GM12878 (cell line): ENCODE measurements at regions not wholly inside any gene's neighbourhood (a gene's known extent, or its start where the extent isn't known, plus 50 kb on each side); places are given as distances from the start of the nearest gene placed in this dataset.

Experiments
- ATAC-seq: fragments of 200-7000 bp; cut with Tn5 transposase; 3 replicates; pipeline ENCODE4 v1.9.1; 2020; ENCODE audit warnings: mild to moderate bottlenecking, moderate library complexity
- BruUV-seq: library from RNA; stranded (reverse); fragments of 400-500 nt; replicated peaks from 2 replicates; lab custom pipeline; 2021; lab: Mats Ljungman, UMichigan
- CTCF ChIA-PET: fragments of 300-600 bp; sonication (Branson Sonifier 250); formaldehyde crosslinking; extraction: SDS; loops from one replicate; lab custom pipeline; 2021; ENCODE audit warnings: inconsistent platforms; lab: Yijun Ruan, JAX
- POLR2A ChIA-PET: fragments of 350-600 bp; formaldehyde crosslinking; extraction: SDS; loops from one replicate; lab custom pipeline; 2021; ENCODE audit warnings: inconsistent platforms; lab: Charles Lee
- RAD21 ChIA-PET: fragments of 300-600 bp; sonication (Branson Sonifier 250); formaldehyde crosslinking; loops from one replicate; lab custom pipeline; 2023; ENCODE audit warnings: antibody characterized with exemption; ENCODE audit not compliant: unreplicated experiment; lab: Charles Lee
- SMC1A ChIA-PET: fragments of 300-600 bp; sonication (Branson Sonifier 250); formaldehyde crosslinking; loops from one replicate; lab custom pipeline; 2023; ENCODE audit not compliant: unreplicated experiment, uncharacterized antibody; lab: Charles Lee
- DNase-seq: peaks from one replicate; pipeline ENCODE4 v3.0.0-alpha.2; 2011; ENCODE audit warnings: low read depth, low spot score
- FAIRE-seq: peaks from 3 replicates; lab custom pipeline; 2011; peaks lifted over from hg19 to GRCh38; lab: Jason Lieb, UNC
- H2AFZ ChIP-seq: 2 replicates; pipeline ENCODE4 v1.6.0; 2011; ENCODE audit warnings: low read depth, low read length, control low read depth; ENCODE audit not compliant: control insufficient read depth
- H3K27ac ChIP-seq: 2 replicates; pipeline ENCODE4 v1.5.1; 2011; ENCODE audit warnings: control low read depth; ENCODE audit not compliant: control insufficient read depth, insufficient read depth
- H3K27me3 ChIP-seq, 2 experiments: replicated peaks in 1 of 2; 2 replicates each; pipeline versions ENCODE4 v1.6.0 to v1.6.1; 2011; ENCODE audit warnings: low read length in 1 of 2; ENCODE audit not compliant: control insufficient read depth in 2 of 2, insufficient read depth in 2 of 2
- H3K36me3 ChIP-seq, 2 experiments: 2 replicates each; pipeline ENCODE4 v1.5.1; 2011; ENCODE audit warnings: low read length in 1 of 2; ENCODE audit not compliant: control insufficient read depth in 2 of 2, insufficient read depth in 2 of 2
- H3K4me1 ChIP-seq: 2 replicates; pipeline ENCODE4 v1.6.1; 2011; ENCODE audit warnings: mild to moderate bottlenecking, low read length, moderate library complexity, mixed read lengths; ENCODE audit not compliant: control insufficient read depth, insufficient read depth
- H3K4me2 ChIP-seq: 2 replicates; pipeline ENCODE4 v1.6.0; 2011; ENCODE audit warnings: control low read depth; ENCODE audit not compliant: control insufficient read depth, insufficient read depth
- H3K4me3 ChIP-seq: fragments of 200-600 bp; sonication (generic); 2 replicates; pipeline ENCODE4 v1.5.1; 2016
- H3K79me2 ChIP-seq: 2 replicates; pipeline ENCODE4 v1.6.0; 2011; ENCODE audit warnings: low read length; ENCODE audit not compliant: control insufficient read depth, insufficient read depth
- H3K9ac ChIP-seq: 2 replicates; pipeline ENCODE4 v1.8.0; 2011; ENCODE audit warnings: low read length, control low read depth, mixed read lengths; ENCODE audit not compliant: control insufficient read depth, insufficient read depth
- H3K9me3 ChIP-seq: replicated peaks from 3 replicates; pipeline ENCODE4 v1.5.1; 2011; ENCODE audit warnings: mild to moderate bottlenecking, low read length; ENCODE audit not compliant: control insufficient read depth, insufficient read depth
- H4K20me1 ChIP-seq: 2 replicates; pipeline ENCODE4 v1.6.0; 2011; ENCODE audit not compliant: control insufficient read depth, insufficient read depth
- CREB1 ChIP-seq: IDR thresholded peaks from 2 replicates; pipeline ENCODE4 v1.6.1; 2012; ENCODE audit warnings: low read depth, mild to moderate bottlenecking, inconsistent platforms
- KDM1A ChIP-seq: fragments of 200-600 bp; sonication (generic); IDR thresholded peaks from 2 replicates; pipeline ENCODE4 v1.6.1; 2016; ENCODE audit warnings: borderline replicate concordance
- MEF2B ChIP-seq: fragments of 450-650 bp; IDR thresholded peaks from 2 replicates; pipeline ENCODE4 v1.6.1; 2018; ENCODE audit warnings: mild to moderate bottlenecking, moderate library complexity; ENCODE audit not compliant: partially characterized antibody, poor library complexity, severe bottlenecking
- RB1 ChIP-seq: fragments of 450-650 bp; formaldehyde crosslinking; IDR thresholded peaks from 2 replicates; pipeline ENCODE4 v1.6.1; 2017; ENCODE audit warnings: mild to moderate bottlenecking, borderline replicate concordance
- WGBS: methylation state at CpG from one replicate; pipeline ENCODE4 v1.1.6; 2016; ENCODE audit warnings: low lambda C conversion rate; ENCODE audit not compliant: insufficient replicate concordance, insufficient coverage; ENCODE audit errors: missing lambda C conversion rate; 5-methylcytosine and 5-hydroxymethylcytosine counted together
- in situ Hi-C: fragments of 300-500 bp; cut with MboI; formaldehyde crosslinking; loops from 9 replicates; pipeline ENCODE4 v1.14.3; 2018; ENCODE audit warnings: mixed read lengths
- intact Hi-C: fragments of 100-400 bp; cut with micrococcal nuclease; formaldehyde crosslinking; loops from one replicate; pipeline ENCODE4 v1.14.2; 2022; ENCODE audit not compliant: unreplicated experiment
- TF ChIP-seq, protein P1 (sequence below): fragments of 450-650 bp; IDR thresholded peaks from 2 replicates; pipeline ENCODE4 v1.6.1; 2017; ENCODE audit warnings: mild to moderate bottlenecking

DNA sequence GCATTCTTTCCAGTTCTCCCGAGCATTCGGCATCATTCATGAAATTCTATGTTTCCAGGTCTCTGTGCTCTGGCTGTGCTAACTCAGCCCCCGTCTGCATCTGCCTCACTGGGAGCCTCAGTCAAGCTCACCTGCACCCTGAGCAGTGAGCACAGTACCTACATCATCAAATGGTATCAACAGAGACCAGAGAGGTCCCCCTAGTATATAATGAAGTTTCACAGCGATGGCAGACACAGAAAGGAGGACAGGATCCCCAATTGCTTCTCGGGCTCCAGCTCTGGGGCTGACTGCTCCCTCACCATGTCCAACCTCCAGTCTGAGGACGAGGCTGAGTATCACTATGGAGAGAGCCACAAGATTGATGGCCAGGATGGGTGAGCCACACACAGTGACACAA, 52.8 kb upstream of the IGLL5 start:
- no peaks in the 10 kb centered on the region; the same call in 1 of the 2 replicates for H3K4me1 ChIP-seq
- no peak overlapping the region for H3K27ac ChIP-seq
- no peak overlapping the region for H2AFZ ChIP-seq
- no peak overlapping the region for H3K4me2 ChIP-seq
- no peaks in the 10 kb centered on the region for H3K36me3 ChIP-seq
- 58% methylated on average over 6 of the region's 6 CpGs for WGBS
- TF ChIP-seq MEF2B: no peak
- TF ChIP-seq CREB1: no peak
- no peak for TF ChIP-seq RB1
- TF ChIP-seq, protein P1, sequence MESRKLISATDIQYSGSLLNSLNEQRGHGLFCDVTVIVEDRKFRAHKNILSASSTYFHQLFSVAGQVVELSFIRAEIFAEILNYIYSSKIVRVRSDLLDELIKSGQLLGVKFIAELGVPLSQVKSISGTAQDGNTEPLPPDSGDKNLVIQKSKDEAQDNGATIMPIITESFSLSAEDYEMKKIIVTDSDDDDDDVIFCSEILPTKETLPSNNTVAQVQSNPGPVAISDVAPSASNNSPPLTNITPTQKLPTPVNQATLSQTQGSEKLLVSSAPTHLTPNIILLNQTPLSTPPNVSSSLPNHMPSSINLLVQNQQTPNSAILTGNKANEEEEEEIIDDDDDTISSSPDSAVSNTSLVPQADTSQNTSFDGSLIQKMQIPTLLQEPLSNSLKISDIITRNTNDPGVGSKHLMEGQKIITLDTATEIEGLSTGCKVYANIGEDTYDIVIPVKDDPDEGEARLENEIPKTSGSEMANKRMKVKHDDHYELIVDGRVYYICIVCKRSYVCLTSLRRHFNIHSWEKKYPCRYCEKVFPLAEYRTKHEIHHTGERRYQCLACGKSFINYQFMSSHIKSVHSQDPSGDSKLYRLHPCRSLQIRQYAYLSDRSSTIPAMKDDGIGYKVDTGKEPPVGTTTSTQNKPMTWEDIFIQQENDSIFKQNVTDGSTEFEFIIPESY: no peak
- TF ChIP-seq KDM1A: no peak
- FAIRE-seq (no peak), DNase-seq (no peak), ATAC-seq (no peak)
- H3K79me2 ChIP-seq: no peaks in the 10 kb centered on the region
- in situ Hi-C loops: no loop called here
- no TSS peak for BruUV-seq
- no peak overlapping the region for H3K9ac ChIP-seq
- no peaks in the 10 kb centered on the region for H4K20me1 ChIP-seq
- H3K4me3 ChIP-seq: no peak overlapping the region
- no peaks in the 10 kb centered on the region; the same call in 2 of the 3 replicates for H3K9me3 ChIP-seq
- CTCF ChIA-PET: interaction anchor here (1.3 kb wide), 1 partner anchor 120 kb away, joined by 4 read pairs; no protein-coding TSS in a partner anchor
- no peaks in the 10 kb centered on the region for H3K27me3 ChIP-seq
- intact Hi-C loops: no loop called here
- RAD21 ChIA-PET: interaction anchor here (1.1 kb wide), 1 partner anchor 27 kb away, joined by 3 read pairs; no protein-coding TSS in a partner anchor
- POLR2A ChIA-PET: no interaction called here
- SMC1A ChIA-PET: interaction anchor here (1.1 kb wide), 1 partner anchor 18 kb away, joined by 3 read pairs; no protein-coding TSS in a partner anchor
